Small intestine (tissue), 7 donors: ENCODE measurements at regions not wholly inside any gene's neighbourhood (a gene's known extent, or its start where the extent isn't known, plus 50 kb on each side); places are given as distances from the start of the nearest gene placed in this dataset.

Experiments
- DNase-seq, 2 donors: peaks; one replicate each; pipeline versions ENCODE4 v3.0.0 to v3.0.0-alpha.2; 2013
- FAIRE-seq: peaks from 2 replicates; lab custom pipeline; 2012; peaks lifted over from hg19 to GRCh38; lab: Jason Lieb, UNC
- H3K27ac ChIP-seq, 3 donors: one replicate each; pipeline ENCODE4 v1.5.1; 2013; ENCODE audit warnings: low read length in 2 of 3, mild to moderate bottlenecking in 2 of 3, control low read depth in 1 of 3, inconsistent platforms in 1 of 3, low read depth in 1 of 3, moderate library complexity in 1 of 3
- H3K27me3 ChIP-seq, 3 donors: one replicate each; pipeline ENCODE4 v1.6.1; 2013; ENCODE audit warnings: low read length in 3 of 3, inconsistent platforms in 1 of 3; ENCODE audit not compliant: control insufficient read depth in 3 of 3, insufficient read depth in 3 of 3
- H3K36me3 ChIP-seq, 3 donors: one replicate each; pipeline ENCODE4 v1.6.1; 2013; ENCODE audit warnings: low read length in 3 of 3, inconsistent platforms in 1 of 3, low read depth in 1 of 3, mild to moderate bottlenecking in 1 of 3, moderate library complexity in 1 of 3; ENCODE audit not compliant: control insufficient read depth in 3 of 3, insufficient read depth in 2 of 3
- H3K4me1 ChIP-seq, 3 donors: one replicate each; pipeline ENCODE4 v1.6.1; 2013; ENCODE audit warnings: low read length in 2 of 3, inconsistent platforms in 1 of 3, low read depth in 1 of 3, mild to moderate bottlenecking in 1 of 3, moderate library complexity in 1 of 3; ENCODE audit not compliant: control insufficient read depth in 3 of 3, insufficient read depth in 2 of 3
- H3K4me3 ChIP-seq, 3 donors: one replicate each; pipeline ENCODE4 v1.5.1; 2013; ENCODE audit warnings: low read length in 3 of 3, control low read depth in 1 of 3, inconsistent platforms in 1 of 3, low read depth in 1 of 3, mild to moderate bottlenecking in 1 of 3, moderate library complexity in 1 of 3
- H3K9me3 ChIP-seq, 2 donors: one replicate each; pipeline ENCODE4 v1.6.1; 2013; ENCODE audit warnings: low read depth in 1 of 2, low read length in 1 of 2; ENCODE audit not compliant: control insufficient read depth in 2 of 2, insufficient read depth in 1 of 2
- whole genome bisulfite sequencing, 3 donors: extraction: QIAGEN DNeasy Blood & Tissue Kit; methylation state at CpG; one replicate each; pipeline ENCODE4 v1.1.7; 2013; 5-methylcytosine and 5-hydroxymethylcytosine counted together
- donor health status: healthy with polysubstance abuse.
- donor health status: control.
- donor health status: control.
- donor health status: Bipolar disorder and iron deficiency.
- donor health status: healthy.

DNA sequence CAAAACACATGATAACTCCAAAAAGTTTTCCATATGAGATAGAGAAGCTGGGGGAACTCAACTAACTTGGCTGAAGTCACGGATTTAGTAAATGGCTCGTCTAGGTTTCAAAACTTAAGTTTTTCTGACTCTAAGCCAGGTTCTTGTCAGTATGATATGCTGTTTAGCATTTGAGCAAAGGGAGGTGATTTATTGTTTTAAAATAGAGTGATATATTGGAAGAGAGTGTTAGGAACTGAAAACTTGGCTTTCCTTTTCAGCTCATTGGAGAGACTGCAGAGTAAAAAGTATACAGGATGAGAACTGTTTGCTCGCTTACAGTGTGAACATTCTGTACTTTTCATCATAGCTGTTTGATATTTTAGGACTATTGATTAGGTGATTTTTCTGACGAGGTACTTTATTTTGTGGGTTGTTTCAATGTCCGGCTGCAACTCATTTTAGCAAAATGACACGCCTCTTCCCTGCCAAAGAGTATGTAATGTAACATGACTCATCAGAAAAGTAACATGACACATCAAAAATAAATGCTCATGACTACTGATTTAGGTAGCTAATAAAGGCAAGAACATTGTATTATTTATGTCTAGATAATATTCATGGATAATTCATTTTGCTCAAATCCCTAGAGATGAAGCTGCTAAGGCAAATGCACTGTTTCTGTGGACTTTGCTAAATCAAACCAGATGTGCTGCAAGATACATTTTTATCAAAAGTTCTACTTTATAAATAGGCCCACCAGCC is 355.1 kb downstream of the GPATCH2 start:
- H3K27ac ChIP-seq: no peak overlapping the region
- DNase-seq: no peak
- H3K4me3 ChIP-seq: no peak overlapping the region
- H3K36me3 ChIP-seq: no peaks in the 10 kb centered on the region
- H3K9me3 ChIP-seq: no peaks in the 10 kb centered on the region
- no peak for FAIRE-seq
- H3K4me1 ChIP-seq: no peaks in the 10 kb centered on the region
- WGBS, 3 donors: 69 to 80% (median 78%) methylated on average over 6 of the region's 6 CpGs
- no peaks in the 10 kb centered on the region for H3K27me3 ChIP-seq

GRCh38 chr1:217274927-217275654 is 355.8 kb downstream of the GPATCH2 start:
- Histone ChIP-seq H3K4me1 (no peaks in the 10 kb centered on the region), H3K36me3 (no peaks in the 10 kb centered on the region), H3K4me3 (no peak overlapping the region), H3K27me3 (no peaks in the 10 kb centered on the region), H3K27ac (no peak overlapping the region), H3K9me3 (no peaks in the 10 kb centered on the region)
- no peak for FAIRE-seq
- WGBS, 3 donors: 55 to 70% (median 67%) methylated on average over 2 of the region's 2 CpGs
- no peak for DNase-seq

GRCh38 chr1:217274416-217274815 is 356.5 kb downstream of the GPATCH2 start:
- no peak overlapping the region for H3K4me3 ChIP-seq
- no peaks in the 10 kb centered on the region for H3K27me3 ChIP-seq
- no peaks in the 10 kb centered on the region for H3K4me1 ChIP-seq
- DNase-seq (no peak), FAIRE-seq (no peak)
- H3K27ac ChIP-seq: no peak overlapping the region
- H3K36me3 ChIP-seq: no peaks in the 10 kb centered on the region
- no peaks in the 10 kb centered on the region for H3K9me3 ChIP-seq

DNA sequence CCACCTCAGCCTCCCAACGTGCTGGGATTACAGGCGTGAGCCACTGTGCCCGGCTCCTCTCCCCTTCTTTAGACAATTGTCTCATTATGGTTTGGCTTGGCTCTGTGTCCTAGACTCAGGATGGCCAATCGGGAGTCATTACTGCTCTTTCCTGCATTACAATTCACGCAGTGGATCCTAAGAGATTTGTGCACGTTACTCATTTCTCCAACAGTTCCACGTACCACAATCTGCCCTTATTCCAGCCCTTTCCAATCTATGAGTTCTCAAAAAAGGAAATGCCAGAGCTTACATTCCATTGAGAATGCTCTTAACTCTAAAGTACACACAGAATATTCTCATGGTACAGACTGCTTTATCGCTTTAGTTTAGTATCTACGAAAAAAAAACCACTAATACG is 357.0 kb downstream of the GPATCH2 start:
- FAIRE-seq: no peak
- H3K9me3 ChIP-seq: no peaks in the 10 kb centered on the region

DNA sequence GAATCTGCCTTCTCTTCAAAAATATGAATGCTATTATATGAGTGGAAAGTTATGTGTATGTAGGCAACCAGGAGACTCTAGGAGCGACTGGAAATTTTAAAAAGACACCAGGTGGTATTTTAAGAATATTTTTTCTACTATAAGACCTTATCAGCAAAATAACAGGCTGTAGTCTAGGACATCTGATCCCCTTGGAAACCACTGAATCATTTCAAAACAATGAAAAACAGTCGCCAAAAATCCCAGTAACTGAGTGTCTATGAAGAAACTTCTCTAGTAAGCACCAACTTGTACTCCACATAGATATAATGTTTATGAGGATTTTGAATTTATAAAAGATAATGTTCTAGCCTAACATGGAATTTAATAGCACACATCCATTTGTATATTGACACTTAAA is 358.5 kb downstream of the GPATCH2 start:
- Histone ChIP-seq H3K27ac (no peak overlapping the region), H3K4me1 (no peaks in the 10 kb centered on the region), H3K27me3 (no peaks in the 10 kb centered on the region), H3K9me3 (no peaks in the 10 kb centered on the region), H3K36me3 (no peaks in the 10 kb centered on the region), H3K4me3 (no peak overlapping the region)
- FAIRE-seq (no peak), DNase-seq (no peak)
- WGBS, 3 donors: 64 to 72% (median 71%) methylated on average over 2 of the region's 2 CpGs

More for the DNA sequence above, 357.0 kb downstream of the GPATCH2 start:
- no peaks in the 10 kb centered on the region for H3K27me3 ChIP-seq
- no peak overlapping the region for H3K27ac ChIP-seq
- H3K36me3 ChIP-seq: no peaks in the 10 kb centered on the region
- DNase-seq: no peak
- 87 to 90% (median 88%) methylated on average over 10 of the region's 10 CpGs for WGBS, 3 donors
- H3K4me3 ChIP-seq: no peak overlapping the region
- H3K4me1 ChIP-seq: no peaks in the 10 kb centered on the region

DNA sequence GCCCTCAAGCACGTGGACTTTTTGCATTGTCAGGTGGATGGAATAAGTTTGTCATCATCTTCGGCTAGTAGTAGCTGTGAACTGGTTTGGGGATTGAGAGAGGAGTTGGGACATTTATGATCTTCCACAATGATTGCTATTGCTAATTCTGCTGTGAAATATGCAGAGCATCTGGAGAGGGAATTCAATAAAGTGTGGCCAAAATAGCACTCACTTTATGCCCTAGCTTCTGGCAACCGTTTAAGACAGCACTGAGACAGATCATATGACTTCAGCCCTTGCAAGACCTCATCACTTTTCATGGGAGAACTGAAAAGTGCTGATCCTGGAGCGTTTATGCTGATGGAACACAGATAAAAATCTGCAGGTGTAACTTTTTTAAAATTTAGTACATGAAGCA is 360.8 kb downstream of the GPATCH2 start:
- H3K27me3 ChIP-seq: no peaks in the 10 kb centered on the region
- H3K27ac ChIP-seq: no peak overlapping the region
- no peaks in the 10 kb centered on the region for H3K36me3 ChIP-seq
- H3K9me3 ChIP-seq: no peaks in the 10 kb centered on the region
- H3K4me1 ChIP-seq: no peaks in the 10 kb centered on the region
- FAIRE-seq (no peak), DNase-seq (no peak)
- 49 to 63% (median 50%) methylated on average over 4 of the region's 4 CpGs for WGBS, 3 donors
- H3K4me3 ChIP-seq: no peak overlapping the region

- H3K27ac ChIP-seq: no peak overlapping the region
- WGBS, 3 donors: 80 to 86% (median 80%) methylated on average over 5 of the region's 5 CpGs
- no peaks in the 10 kb centered on the region for H3K36me3 ChIP-seq
- DNase-seq (no peak), FAIRE-seq (no peak)
- no peaks in the 10 kb centered on the region for H3K4me1 ChIP-seq
- no peaks in the 10 kb centered on the region for H3K9me3 ChIP-seq
- no peak overlapping the region for H3K4me3 ChIP-seq
- H3K27me3 ChIP-seq: no peaks in the 10 kb centered on the region
Observed at GRCh38 chr1:217268058-217268457, 362.8 kb downstream of the GPATCH2 start.

DNA sequence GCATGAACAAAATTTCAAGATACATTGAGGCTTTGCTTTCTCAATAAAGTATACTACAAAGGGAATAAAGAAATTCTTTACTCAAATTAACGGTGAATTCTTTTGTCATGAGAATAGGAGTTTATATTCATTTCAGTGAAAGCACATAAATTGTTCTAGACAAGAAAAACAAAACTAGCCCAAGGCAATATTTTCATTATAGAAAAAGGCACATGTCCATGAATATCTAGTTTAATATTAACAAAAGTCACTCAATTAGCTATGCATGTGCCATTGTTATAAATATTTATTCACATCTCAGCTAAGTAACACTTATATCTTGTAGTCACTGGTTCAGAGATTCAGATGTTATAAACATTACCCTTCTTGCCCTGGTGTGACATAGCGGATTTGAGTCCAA is 369.3 kb downstream of the GPATCH2 start:
- H3K27ac ChIP-seq: no peak overlapping the region
- WGBS, 3 donors: 74 to 87% (median 86%) methylated on average over 2 of the region's 2 CpGs
- H3K36me3 ChIP-seq: no peaks in the 10 kb centered on the region
- H3K4me3 ChIP-seq: no peak overlapping the region
- no peak for FAIRE-seq
- H3K27me3 ChIP-seq: no peaks in the 10 kb centered on the region
- no peaks in the 10 kb centered on the region for H3K9me3 ChIP-seq
- no peak for DNase-seq
- no peaks in the 10 kb centered on the region for H3K4me1 ChIP-seq
